ENCODE measurements at regions not wholly inside any gene's neighbourhood (a gene's known extent, or its start where the extent isn't known, plus 50 kb on each side); places are given as distances from the start of the nearest gene placed in this dataset.

DNA sequence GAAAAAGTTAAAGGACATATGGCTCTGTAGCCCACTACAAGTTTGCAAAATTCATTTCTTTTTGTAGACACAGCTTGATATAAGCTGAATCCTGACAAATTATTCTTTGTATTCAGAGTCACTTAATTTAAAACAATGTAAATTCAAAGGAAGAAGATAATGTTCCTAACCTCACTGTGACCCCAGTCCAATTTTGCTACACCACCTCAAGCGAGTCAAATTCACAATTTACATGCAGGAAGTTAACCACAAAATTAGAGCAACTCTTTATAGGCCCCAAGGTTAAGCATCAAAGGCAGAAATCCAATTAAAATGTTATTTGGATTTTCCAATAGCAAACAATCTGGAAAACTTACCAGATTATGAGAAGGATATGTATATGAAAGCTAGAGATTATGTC is 119.5 kb upstream of the CNTN6 start:
- no peak for ATAC-seq
- 58 to 73% methylated on average over 1 of the region's 1 CpG for WGBS, 2 donors
- Histone ChIP-seq H3K27me3 (no peaks in the 10 kb centered on the region), H3K9me3 (peaks cover 0 to 35% (median 9%) of the 10 kb centered on the region in 11 donors), H3K4me3 (no peak overlapping the region), H3K36me3 (no peaks in the 10 kb centered on the region), H3K4me1 (no peaks in the 10 kb centered on the region), H3K27ac (no peak overlapping the region)
- DNase-seq, result no peak
- intact Hi-C loops (cut with DNase I), result no loop called here
- TF ChIP-seq, protein P1, sequence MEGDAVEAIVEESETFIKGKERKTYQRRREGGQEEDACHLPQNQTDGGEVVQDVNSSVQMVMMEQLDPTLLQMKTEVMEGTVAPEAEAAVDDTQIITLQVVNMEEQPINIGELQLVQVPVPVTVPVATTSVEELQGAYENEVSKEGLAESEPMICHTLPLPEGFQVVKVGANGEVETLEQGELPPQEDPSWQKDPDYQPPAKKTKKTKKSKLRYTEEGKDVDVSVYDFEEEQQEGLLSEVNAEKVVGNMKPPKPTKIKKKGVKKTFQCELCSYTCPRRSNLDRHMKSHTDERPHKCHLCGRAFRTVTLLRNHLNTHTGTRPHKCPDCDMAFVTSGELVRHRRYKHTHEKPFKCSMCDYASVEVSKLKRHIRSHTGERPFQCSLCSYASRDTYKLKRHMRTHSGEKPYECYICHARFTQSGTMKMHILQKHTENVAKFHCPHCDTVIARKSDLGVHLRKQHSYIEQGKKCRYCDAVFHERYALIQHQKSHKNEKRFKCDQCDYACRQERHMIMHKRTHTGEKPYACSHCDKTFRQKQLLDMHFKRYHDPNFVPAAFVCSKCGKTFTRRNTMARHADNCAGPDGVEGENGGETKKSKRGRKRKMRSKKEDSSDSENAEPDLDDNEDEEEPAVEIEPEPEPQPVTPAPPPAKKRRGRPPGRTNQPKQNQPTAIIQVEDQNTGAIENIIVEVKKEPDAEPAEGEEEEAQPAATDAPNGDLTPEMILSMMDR (IDR thresholded peaks at IDR 0.05), result no peak

DNA sequence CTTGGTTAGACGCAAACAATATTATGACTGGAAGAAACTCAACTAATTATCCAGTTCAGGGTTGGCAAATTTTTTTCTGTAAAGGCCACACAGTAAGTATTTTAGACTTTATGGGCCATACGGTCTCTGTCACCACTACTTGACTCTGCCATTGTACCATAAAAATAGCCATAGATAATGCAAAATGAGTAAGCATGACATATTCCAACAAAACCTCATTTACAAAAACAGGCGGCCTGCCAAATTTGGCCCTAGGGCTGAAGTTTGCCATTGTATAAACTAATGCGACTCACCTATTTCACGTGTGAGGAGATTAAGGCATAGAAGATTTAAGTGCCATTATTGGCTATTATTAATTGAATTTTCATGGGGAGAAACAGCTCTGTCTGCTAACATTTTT is 116.8 kb upstream of the CNTN6 start:
- Histone ChIP-seq H3K4me3 (no peak overlapping the region), H3K27ac (no peak overlapping the region), H3K9me3 (peaks cover 0 to 35% (median 9%) of the 10 kb centered on the region in 11 donors), H3K4me1 (no peaks in the 10 kb centered on the region), H3K36me3 (no peaks in the 10 kb centered on the region), H3K27me3 (no peaks in the 10 kb centered on the region)
- DNase-seq (no peak), ATAC-seq (no peak)
- WGBS, 2 donors, result 67 to 68% methylated on average over 5 of the region's 5 CpGs
- TF ChIP-seq, protein P1 (IDR thresholded peaks at IDR 0.05), result no peak
- intact Hi-C loops (cut with DNase I), result no loop called here

DNA sequence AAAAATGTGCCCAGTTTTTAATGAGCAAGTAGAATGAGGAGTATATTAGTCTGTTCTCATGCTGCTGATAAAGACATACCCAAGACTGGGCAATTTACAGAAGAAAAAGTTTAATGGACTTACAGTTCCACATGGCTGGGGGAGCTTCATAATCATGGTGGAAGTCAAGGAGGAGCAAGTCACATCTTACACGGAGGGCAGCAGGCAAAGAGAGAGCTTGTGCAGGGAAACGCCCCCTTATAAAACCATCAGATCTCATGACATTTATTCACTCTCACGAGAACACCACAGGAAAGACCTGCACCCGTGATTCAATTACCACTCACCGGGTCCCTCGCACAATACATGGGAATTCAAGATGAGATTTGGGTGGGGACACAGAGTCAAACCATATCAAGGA is 111.7 kb upstream of the CNTN6 start:
- Histone ChIP-seq H3K9me3 (peaks cover 0 to 40% (median 0%) of the 10 kb centered on the region in 11 donors), H3K36me3 (no peaks in the 10 kb centered on the region), H3K4me3 (no peak overlapping the region), H3K27ac (no peak overlapping the region), H3K4me1 (no peaks in the 10 kb centered on the region), H3K27me3 (no peaks in the 10 kb centered on the region)
- 81 to 86% methylated on average over 6 of the region's 6 CpGs for WGBS, 2 donors
- DNase-seq, result no peak
- no peak for ATAC-seq
- TF ChIP-seq, protein P1 (IDR thresholded peaks at IDR 0.05), result no peak
- intact Hi-C loops (cut with DNase I), result no loop called here

DNA sequence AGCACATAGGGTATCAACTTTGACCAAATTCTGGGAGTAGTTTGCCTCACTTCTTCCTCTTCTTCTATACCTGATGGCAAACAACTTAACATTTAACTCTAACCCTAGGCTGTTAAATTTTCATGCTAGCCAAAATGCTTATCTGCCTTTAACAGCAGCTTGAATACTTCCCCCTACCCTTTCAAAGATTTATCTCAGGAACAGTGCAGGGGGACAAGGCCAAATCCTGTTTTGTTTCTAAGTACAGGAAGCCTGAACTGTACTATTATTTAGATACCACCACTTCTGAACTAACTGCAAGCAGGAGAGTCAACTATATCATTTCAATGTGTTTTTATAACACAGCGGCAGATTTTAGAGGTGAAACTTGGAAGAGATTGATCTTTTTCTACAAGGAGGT is 104.0 kb upstream of the CNTN6 start:
- no peak for ATAC-seq
- no peak for DNase-seq
- Histone ChIP-seq H3K36me3 (no peaks in the 10 kb centered on the region), H3K27ac (no peak overlapping the region), H3K4me3 (no peak overlapping the region), H3K4me1 (no peaks in the 10 kb centered on the region), H3K9me3 (peaks cover 0 to 16% (median 0%) of the 10 kb centered on the region in 11 donors), H3K27me3 (no peaks in the 10 kb centered on the region)
- TF ChIP-seq, protein P1 (IDR thresholded peaks at IDR 0.05), result no peak
- 80 to 82% methylated on average over 1 of the region's 1 CpG for WGBS, 2 donors
- intact Hi-C loops (cut with DNase I), result no loop called here
